Breast epithelium (tissue), 4 donors: ENCODE measurements at regions not wholly inside any gene's neighbourhood (a gene's known extent, or its start where the extent isn't known, plus 50 kb on each side); places are given as distances from the start of the nearest gene placed in this dataset.

Experiments
- DNase-seq, 2 donors: peaks; one replicate each; pipeline ENCODE4 v3.0.0-alpha.2; 2019; ENCODE audit warnings: low spot score in 2 of 2
- H3K27ac ChIP-seq, 2 donors: fragments of 200-600 bp; sonication (generic) in 1 of 2; one replicate each; pipeline ENCODE4 v1.5.1; 2016 to 2019; ENCODE audit warnings: mild to moderate bottlenecking in 1 of 2
- H3K27me3 ChIP-seq, 2 donors: fragments of 200-600 bp; sonication (generic) in 1 of 2; one replicate each; pipeline versions ENCODE4 v1.5.1 to v1.6.0; 2017 to 2019; ENCODE audit warnings: control low read depth in 1 of 2, mild to moderate bottlenecking in 1 of 2
- H3K36me3 ChIP-seq: fragments of 200-600 bp; one replicate; pipeline ENCODE4 v1.5.1; 2019
- H3K4me1 ChIP-seq, 2 donors: fragments of 200-600 bp; sonication (generic); one replicate each; pipeline ENCODE4 v1.5.1; 2016 to 2019; ENCODE audit warnings: control low read depth in 1 of 2
- H3K4me3 ChIP-seq, 3 donors: fragments of 200-600 bp; sonication (generic); 1 replicate in 2 of 3; 2 replicates in 1 of 3; pipeline ENCODE4 v1.5.1; 2016 to 2019; ENCODE audit warnings: mild to moderate bottlenecking in 3 of 3, moderate library complexity in 2 of 3
- H3K9me3 ChIP-seq, 2 donors: fragments of 200-600 bp; sonication (generic) in 1 of 2; one replicate each; pipeline ENCODE4 v1.5.1; 2016 to 2019; ENCODE audit warnings: control low read depth in 1 of 2
- CTCF ChIP-seq, 3 donors: fragments of 450-650 bp; IDR thresholded peaks; one replicate each; pipeline ENCODE4 v1.5.1; 2016 to 2017; ENCODE audit warnings: antibody characterized with exemption in 3 of 3, mild to moderate bottlenecking in 3 of 3, moderate library complexity in 3 of 3
- POLR2A ChIP-seq: fragments of 450-650 bp; IDR thresholded peaks from one replicate; pipeline ENCODE4 v1.6.1; 2016; ENCODE audit warnings: antibody characterized with exemption, mild to moderate bottlenecking, moderate library complexity
- POLR2AphosphoS5 ChIP-seq, 3 donors: sonication (generic); formaldehyde crosslinking; IDR thresholded peaks; one replicate each; pipeline ENCODE4 v1.6.1; 2017; ENCODE audit warnings: antibody characterized with exemption in 3 of 3
- intact Hi-C: fragments of 100-400 bp; cut with DNase I; formaldehyde crosslinking; loops from one replicate; pipeline ENCODE4 v1.15.1; 2023; ENCODE audit warnings: low total_unique reads

GRCh38 chr2:38129987-38130386 lies 54.0 kb upstream of the CYP1B1 start:
- no peak overlapping the region for H3K4me3 ChIP-seq
- intact Hi-C loops = loop anchor here (10.0 kb wide), 1 partner anchor 515 kb away; no protein-coding TSS in a partner anchor
- no peaks in the 10 kb centered on the region for H3K36me3 ChIP-seq
- no peaks in the 10 kb centered on the region for H3K4me1 ChIP-seq
- peaks cover 7 to 14% of the 10 kb centered on the region in 2 donors for H3K9me3 ChIP-seq
- TF ChIP-seq POLR2AphosphoS5 (IDR thresholded peaks at IDR 0.05) (no peak), POLR2A (no peak)
- H3K27ac ChIP-seq = peak overlapping the region in 1 of 2 donors; percentile 55
- no peak for DNase-seq
- H3K27me3 ChIP-seq = no peaks in the 10 kb centered on the region

- H3K36me3 ChIP-seq = no peaks in the 10 kb centered on the region
- peaks cover 7 to 14% of the 10 kb centered on the region in 2 donors for H3K9me3 ChIP-seq
- TF ChIP-seq POLR2A = no peak
- TF ChIP-seq CTCF (IDR thresholded peaks at IDR 0.05) = no peak
- no peak for TF ChIP-seq POLR2AphosphoS5 (IDR thresholded peaks at IDR 0.05)
- DNase-seq = no peak
- no peaks in the 10 kb centered on the region for H3K27me3 ChIP-seq
- no peak overlapping the region for H3K4me3 ChIP-seq
- peak overlapping the region in 1 of 2 donors; percentile 55 for H3K27ac ChIP-seq
- intact Hi-C loops = loop anchor here (10.0 kb wide), 1 partner anchor 515 kb away; no protein-coding TSS in a partner anchor
- no peaks in the 10 kb centered on the region for H3K4me1 ChIP-seq
These were observed 53.5 kb upstream of the CYP1B1 start for GRCh38 chr2:38129481-38129880.

GRCh38 chr2:38128653-38129052 lies 52.7 kb upstream of the CYP1B1 start:
- no peak for DNase-seq
- intact Hi-C loops = loop anchor here (10.0 kb wide), 1 partner anchor 514 kb away; no protein-coding TSS in a partner anchor
- no peak overlapping the region for H3K4me3 ChIP-seq
- no peaks in the 10 kb centered on the region for H3K27me3 ChIP-seq
- no peaks in the 10 kb centered on the region for H3K36me3 ChIP-seq
- TF ChIP-seq POLR2AphosphoS5 (IDR thresholded peaks at IDR 0.05) = peak in 2 of 3 donors; percentile 55 to 82
- no peak for TF ChIP-seq POLR2A
- TF ChIP-seq CTCF (IDR thresholded peaks at IDR 0.05) = no peak
- H3K9me3 ChIP-seq = peaks cover 7 to 14% of the 10 kb centered on the region in 2 donors
- H3K4me1 ChIP-seq = no peaks in the 10 kb centered on the region
- H3K27ac ChIP-seq = peak overlapping the region; percentile 36 to 80

- intact Hi-C loops = loop anchor here (10.0 kb wide), 1 partner anchor 512 kb away; no protein-coding TSS in a partner anchor
- DNase-seq = no peak
- Histone ChIP-seq H3K9me3 (peaks cover 7 to 14% of the 10 kb centered on the region in 2 donors), H3K4me1 (no peaks in the 10 kb centered on the region), H3K4me3 (no peak overlapping the region), H3K27ac (no peak overlapping the region), H3K27me3 (no peaks in the 10 kb centered on the region), H3K36me3 (no peaks in the 10 kb centered on the region)
- TF ChIP-seq POLR2A (no peak), CTCF (IDR thresholded peaks at IDR 0.05) (no peak), POLR2AphosphoS5 (IDR thresholded peaks at IDR 0.05) (no peak)
These were observed 51.3 kb upstream of the CYP1B1 start for GRCh38 chr2:38127277-38127676.

- TF ChIP-seq POLR2A = no peak
- no peak for TF ChIP-seq CTCF (IDR thresholded peaks at IDR 0.05)
- TF ChIP-seq POLR2AphosphoS5 (IDR thresholded peaks at IDR 0.05) = no peak
- no peak for DNase-seq
- intact Hi-C loops = loop anchor here (10.0 kb wide), 1 partner anchor 511 kb away; no protein-coding TSS in a partner anchor
- no peaks in the 10 kb centered on the region for H3K36me3 ChIP-seq
- no peaks in the 10 kb centered on the region for H3K27me3 ChIP-seq
- no peaks in the 10 kb centered on the region for H3K4me1 ChIP-seq
- peaks cover 7 to 14% of the 10 kb centered on the region in 2 donors for H3K9me3 ChIP-seq
- H3K4me3 ChIP-seq = no peak overlapping the region
- no peak overlapping the region for H3K27ac ChIP-seq
These were observed 49.9 kb upstream of the CYP1B1 start for GRCh38 chr2:38125842-38126241.
